Tibial nerve (tissue), 3 donors: ENCODE measurements at regions not wholly inside any gene's neighbourhood (a gene's known extent, or its start where the extent isn't known, plus 50 kb on each side); places are given as distances from the start of the nearest gene placed in this dataset.

Experiments
- POLR2A ChIP-seq, 2 donors: fragments of 450-650 bp; IDR thresholded peaks; one replicate each; pipeline ENCODE4 v1.6.1; 2017; ENCODE audit warnings: antibody characterized with exemption in 2 of 2, mild to moderate bottlenecking in 2 of 2, moderate library complexity in 2 of 2
- TF ChIP-seq, protein P1 (sequence below), 5 experiments: fragments of 200-600 bp in 3 of 5; fragments of 450-650 bp in 2 of 5; sonication (generic) in 3 of 5; IDR thresholded peaks; one replicate each; pipeline ENCODE4 v1.5.1; 2016 to 2019; ENCODE audit warnings: antibody characterized with exemption in 5 of 5, mild to moderate bottlenecking in 3 of 5, moderate library complexity in 2 of 5

DNA sequence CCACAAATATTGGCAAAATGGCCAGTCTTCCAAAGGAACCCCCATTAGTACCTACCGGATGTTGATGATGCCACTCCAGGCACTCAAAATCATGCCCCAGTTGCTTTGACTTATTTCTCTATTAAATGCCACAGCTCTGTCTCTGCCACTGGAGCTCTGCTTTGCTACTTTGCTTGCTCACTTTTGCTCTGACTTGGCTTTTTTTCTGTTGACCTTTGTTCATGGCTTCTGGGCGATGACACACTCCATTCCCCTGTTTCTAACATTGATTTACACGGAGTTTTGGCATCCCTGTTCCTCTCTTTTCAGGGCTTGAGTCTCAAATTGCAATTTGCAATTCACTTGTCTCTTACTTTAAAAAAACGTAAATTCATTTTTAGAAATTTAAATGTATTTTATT is 217.1 kb upstream of the SPRY2 start:
- TF ChIP-seq, protein P1, sequence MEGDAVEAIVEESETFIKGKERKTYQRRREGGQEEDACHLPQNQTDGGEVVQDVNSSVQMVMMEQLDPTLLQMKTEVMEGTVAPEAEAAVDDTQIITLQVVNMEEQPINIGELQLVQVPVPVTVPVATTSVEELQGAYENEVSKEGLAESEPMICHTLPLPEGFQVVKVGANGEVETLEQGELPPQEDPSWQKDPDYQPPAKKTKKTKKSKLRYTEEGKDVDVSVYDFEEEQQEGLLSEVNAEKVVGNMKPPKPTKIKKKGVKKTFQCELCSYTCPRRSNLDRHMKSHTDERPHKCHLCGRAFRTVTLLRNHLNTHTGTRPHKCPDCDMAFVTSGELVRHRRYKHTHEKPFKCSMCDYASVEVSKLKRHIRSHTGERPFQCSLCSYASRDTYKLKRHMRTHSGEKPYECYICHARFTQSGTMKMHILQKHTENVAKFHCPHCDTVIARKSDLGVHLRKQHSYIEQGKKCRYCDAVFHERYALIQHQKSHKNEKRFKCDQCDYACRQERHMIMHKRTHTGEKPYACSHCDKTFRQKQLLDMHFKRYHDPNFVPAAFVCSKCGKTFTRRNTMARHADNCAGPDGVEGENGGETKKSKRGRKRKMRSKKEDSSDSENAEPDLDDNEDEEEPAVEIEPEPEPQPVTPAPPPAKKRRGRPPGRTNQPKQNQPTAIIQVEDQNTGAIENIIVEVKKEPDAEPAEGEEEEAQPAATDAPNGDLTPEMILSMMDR (IDR thresholded peaks at IDR 0.05), result no peak
- no peak for TF ChIP-seq POLR2A (IDR thresholded peaks at IDR 0.05)
